OCI-LY7 (cell line): ENCODE measurements at regions not wholly inside any gene's neighbourhood (a gene's known extent, or its start where the extent isn't known, plus 50 kb on each side); places are given as distances from the start of the nearest gene placed in this dataset.

Experiments used
- BruUV-seq: library from RNA; stranded (reverse); fragments of 400-500 nt; replicated peaks from 2 replicates; lab custom pipeline; 2021; lab: Mats Ljungman, UMichigan
- CTCF ChIA-PET: fragments of 300-600 bp; sonication (Branson Sonifier 250); formaldehyde crosslinking; loops from one replicate; lab custom pipeline; 2022; ENCODE audit warnings: antibody characterized with exemption; ENCODE audit not compliant: unreplicated experiment; lab: Charles Lee
- POLR2A ChIA-PET: fragments of 300-600 bp; sonication (Branson Sonifier 250); formaldehyde crosslinking; loops from one replicate; lab custom pipeline; 2022; ENCODE audit warnings: antibody characterized with exemption; lab: Charles Lee
- DNase-seq: peaks from one replicate; pipeline ENCODE4 v3.0.0-alpha.2; 2015; ENCODE audit warnings: low spot score
- H2AFZ ChIP-seq: fragments of 200-600 bp; sonication (generic), shearing (Covaris generic); 2 replicates; pipeline ENCODE4 v1.6.1; 2014; ENCODE audit warnings: mild to moderate bottlenecking, antibody characterized with exemption, low read length, moderate library complexity
- H3K27ac ChIP-seq: fragments of 200-600 bp; sonication (generic); 2 replicates; pipeline ENCODE4 v1.5.1; 2014; ENCODE audit warnings: mixed run types, low read depth, mild to moderate bottlenecking, moderate library complexity, low read length, inconsistent platforms; ENCODE audit not compliant: poor library complexity, severe bottlenecking
- H3K36me3 ChIP-seq: fragments of 200-600 bp; sonication (generic); 2 replicates; pipeline ENCODE4 v1.6.1; 2014; ENCODE audit warnings: mild to moderate bottlenecking, antibody characterized with exemption, low read length, moderate library complexity, mixed read lengths; ENCODE audit not compliant: insufficient read depth
- H3K4me1 ChIP-seq: fragments of 200-600 bp; sonication (generic); 2 replicates; pipeline ENCODE4 v1.5.1; 2014; ENCODE audit warnings: mild to moderate bottlenecking, low read length; ENCODE audit not compliant: insufficient read depth, poor library complexity, severe bottlenecking
- H3K4me2 ChIP-seq: fragments of 200-600 bp; sonication (generic); 2 replicates; pipeline ENCODE4 v1.6.1; 2014; ENCODE audit warnings: mild to moderate bottlenecking, low read length
- H3K4me3 ChIP-seq: fragments of 200-600 bp; sonication (generic); 2 replicates; pipeline ENCODE4 v1.5.1; 2014; ENCODE audit warnings: mild to moderate bottlenecking, low read depth, low read length; ENCODE audit not compliant: poor library complexity, severe bottlenecking
- H3K79me2 ChIP-seq: fragments of 200-600 bp; sonication (generic); 2 replicates; pipeline ENCODE4 v1.6.1; 2016; ENCODE audit warnings: low read depth, mild to moderate bottlenecking, low read length, moderate library complexity, mixed read lengths; ENCODE audit not compliant: insufficient read depth
- H3K9me2 ChIP-seq: fragments of 200-600 bp; sonication (generic); 2 replicates; pipeline ENCODE4 v1.6.1; 2016; ENCODE audit warnings: mild to moderate bottlenecking, low read length, mixed read lengths; ENCODE audit not compliant: insufficient read depth
- H3K9me3 ChIP-seq: fragments of 200-600 bp; sonication (generic); 2 replicates; pipeline ENCODE4 v1.6.1; 2014; ENCODE audit warnings: mild to moderate bottlenecking, mixed run types, low read length, mixed read lengths
- H4K20me1 ChIP-seq: fragments of 200-600 bp; sonication (generic); 2 replicates; pipeline ENCODE4 v1.6.1; 2014; ENCODE audit warnings: mild to moderate bottlenecking, antibody characterized with exemption, low read length, moderate library complexity, mixed read lengths; ENCODE audit not compliant: insufficient read depth
- CTCF ChIP-seq: fragments of 200-600 bp; sonication (generic); conservative IDR thresholded peaks from 2 replicates; pipeline ENCODE4 v1.5.1; 2014; ENCODE audit warnings: mild to moderate bottlenecking, antibody characterized with exemption, low read length, moderate library complexity, mixed read lengths
- EZH2phosphoT487 ChIP-seq: fragments of 200-600 bp; sonication (generic); IDR thresholded peaks from 2 replicates; pipeline ENCODE4 v1.6.1; 2018; ENCODE audit warnings: low read depth, borderline replicate concordance, mild to moderate bottlenecking, mixed run types, antibody characterized with exemption, low read length, moderate library complexity, mixed read lengths
- intact Hi-C: fragments of 100-400 bp; cut with micrococcal nuclease; formaldehyde crosslinking; loops from one replicate; pipeline ENCODE4 v1.10.0; 2022; ENCODE audit not compliant: unreplicated experiment

- H3K9me3 ChIP-seq = no peaks in the 10 kb centered on the region
- no peak for DNase-seq
- CTCF ChIA-PET = no interaction called here
- H3K36me3 ChIP-seq = no peaks in the 10 kb centered on the region
- H3K4me2 ChIP-seq = no peak overlapping the region
- TF ChIP-seq EZH2phosphoT487 = no peak
- no peak for TF ChIP-seq CTCF
- H3K27ac ChIP-seq = no peak overlapping the region
- no TSS peak for BruUV-seq
- no peak overlapping the region for H3K4me3 ChIP-seq
- POLR2A ChIA-PET = interaction anchor here (0.9 kb wide), 1 partner anchor 62 kb away, joined by 3 read pairs; no protein-coding TSS in a partner anchor
- no peaks in the 10 kb centered on the region for H3K4me1 ChIP-seq
- no peaks in the 10 kb centered on the region for H3K79me2 ChIP-seq
- H4K20me1 ChIP-seq = no peaks in the 10 kb centered on the region
- no peak overlapping the region for H2AFZ ChIP-seq
- H3K9me2 ChIP-seq = no peaks in the 10 kb centered on the region
- intact Hi-C loops = no loop called here
Measured at GRCh38 chr4:59348949-59349348, 1851.2 kb upstream of the ADGRL3 start.

GRCh38 chr4:59369229-59369628 is 1830.9 kb upstream of the ADGRL3 start:
- Histone ChIP-seq H3K4me1 (no peaks in the 10 kb centered on the region), H3K9me2 (no peaks in the 10 kb centered on the region), H3K4me3 (no peak overlapping the region), H3K27ac (no peak overlapping the region), H3K79me2 (no peaks in the 10 kb centered on the region), H3K4me2 (no peak overlapping the region), H3K36me3 (no peaks in the 10 kb centered on the region), H2AFZ (no peak overlapping the region), H4K20me1 (no peaks in the 10 kb centered on the region), H3K9me3 (no peaks in the 10 kb centered on the region)
- CTCF ChIA-PET = no interaction called here
- BruUV-seq = no TSS peak
- DNase-seq = no peak
- intact Hi-C loops = no loop called here
- POLR2A ChIA-PET = interaction anchor here (1.4 kb wide), 1 partner anchor 9 kb away, joined by 3 read pairs; no protein-coding TSS in a partner anchor
- no peak for TF ChIP-seq EZH2phosphoT487
- TF ChIP-seq CTCF = no peak

- Histone ChIP-seq H3K9me3 (no peaks in the 10 kb centered on the region), H3K36me3 (no peaks in the 10 kb centered on the region), H3K79me2 (no peaks in the 10 kb centered on the region), H4K20me1 (no peaks in the 10 kb centered on the region), H3K4me2 (no peak overlapping the region), H3K4me3 (no peak overlapping the region), H3K9me2 (no peaks in the 10 kb centered on the region), H3K27ac (no peak overlapping the region), H2AFZ (no peak overlapping the region), H3K4me1 (no peaks in the 10 kb centered on the region)
- DNase-seq = no peak
- POLR2A ChIA-PET = no interaction called here
- CTCF ChIA-PET = no interaction called here
- TF ChIP-seq CTCF = 0 out of 2 replicates have a peak, but pooled peaks have one; percentile 21
- TF ChIP-seq EZH2phosphoT487 = no peak
- no TSS peak for BruUV-seq
- intact Hi-C loops = no loop called here
Measured at GRCh38 chr4:59374416-59374815, 1825.7 kb upstream of the ADGRL3 start.
